Motor neuron (in vitro differentiated cells): ENCODE measurements at regions not wholly inside any gene's neighbourhood (a gene's known extent, or its start where the extent isn't known, plus 50 kb on each side); places are given as distances from the start of the nearest gene placed in this dataset.

Experiments
- ATAC-seq, 8 experiments: fragments of 200-7000 bp; cut with Tn5 transposase; replicated peaks in 6 of 8; 2 replicates each; pipeline ENCODE4 v1.8.0; 2021; ENCODE audit warnings: mild to moderate bottlenecking in 8 of 8, moderate library complexity in 8 of 8
- H3K27ac ChIP-seq, 2 donors: fragments of 250-450 bp; sonication (Bioruptor Pico); 2 replicates each; pipeline ENCODE4 v1.9.0; 2021; ENCODE audit warnings: antibody characterized with exemption in 2 of 2, mild to moderate bottlenecking in 2 of 2, moderate library complexity in 1 of 2
- H3K4me1 ChIP-seq, 2 donors: fragments of 250-450 bp; sonication (Bioruptor Pico); replicated peaks in 1 of 2; 2 replicates each; pipeline ENCODE4 v1.6.1; 2021; ENCODE audit warnings: antibody characterized with exemption in 2 of 2, mild to moderate bottlenecking in 2 of 2, moderate library complexity in 1 of 2
- H3K4me3 ChIP-seq, 5 donors: fragments of 250-450 bp; sonication (Bioruptor Pico); 2 replicates each; pipeline ENCODE4 v1.9.0; 2021; ENCODE audit warnings: antibody characterized with exemption in 5 of 5, mild to moderate bottlenecking in 5 of 5, moderate library complexity in 4 of 5
- WGBS, 10 experiments: fragments of 450-650 bp; shearing (Covaris generic); methylation state at CpG; one replicate each; pipeline ENCODE4 v1.0.0; 2022; 5-methylcytosine and 5-hydroxymethylcytosine counted together
- in situ Hi-C, 9 experiments: fragments of 400-800 bp; cut with MboI; loops; one replicate each; pipeline ENCODE4 v1.15.0; 2021; ENCODE audit warnings: low sequenced_read_pairs in 9 of 9, low pct_unique_long_range_greater_than_20kb in 2 of 9; ENCODE audit not compliant: unreplicated experiment in 9 of 9

DNA sequence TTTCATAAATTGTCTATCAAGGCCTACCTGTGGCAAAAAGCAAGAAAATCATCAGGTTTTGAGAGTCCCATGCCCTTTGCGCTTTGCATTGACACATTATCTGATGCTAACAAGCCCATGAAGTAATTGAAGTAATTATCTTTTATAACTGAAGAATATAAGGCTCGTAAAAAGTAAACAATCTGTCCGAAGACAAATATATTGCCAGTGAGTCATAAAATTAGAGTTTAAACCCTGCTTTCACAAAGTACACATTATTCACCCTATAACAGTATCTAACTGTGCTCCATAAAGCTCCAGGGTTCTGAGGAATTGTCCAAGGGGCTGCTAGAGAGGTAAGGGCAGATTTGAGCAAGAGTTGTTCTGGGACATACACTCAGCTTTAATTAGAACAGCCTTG, 102.3 kb upstream of the PPP1R3A start:
- 15 to 100% (median 87%) methylated on average over 2 to 3 of the region's 3 CpGs; no CpG with 5 or more reads in 3 of the 10 experiments for WGBS, 10 experiments
- Histone ChIP-seq H3K27ac (no peak overlapping the region), H3K4me1 (no peaks in the 10 kb centered on the region), H3K4me3 (no peak overlapping the region)
- no peak for ATAC-seq
- in situ Hi-C loops = no loop called here

DNA sequence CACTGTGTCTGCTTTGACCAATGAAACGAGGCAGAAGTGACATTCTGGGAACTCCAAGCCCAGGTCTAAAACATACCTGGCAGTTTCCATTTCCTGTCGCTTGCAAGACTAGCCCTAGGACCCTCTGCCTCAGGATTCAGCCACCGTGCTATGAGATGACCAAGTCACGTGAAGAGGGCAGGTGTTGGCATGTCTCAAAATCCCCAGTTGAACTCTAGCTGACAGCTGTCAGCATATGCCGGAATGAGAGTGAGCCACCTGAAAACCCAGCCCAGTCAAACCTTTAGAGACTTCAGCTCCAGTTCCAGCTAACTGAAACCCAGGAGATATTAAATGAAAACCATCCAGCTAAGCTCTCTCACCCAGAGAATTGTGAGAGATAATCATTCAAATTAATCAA, 89.9 kb upstream of the PPP1R3A start:
- H3K4me3 ChIP-seq = no peak overlapping the region
- ATAC-seq = no peak
- H3K27ac ChIP-seq = no peak overlapping the region
- in situ Hi-C loops = no loop called here
- no peaks in the 10 kb centered on the region for H3K4me1 ChIP-seq
- WGBS, 10 experiments = 40 to 94% (median 70%) methylated on average over 1 to 5 of the region's 5 CpGs; no CpG with 5 or more reads in 3 of the 10 experiments

DNA sequence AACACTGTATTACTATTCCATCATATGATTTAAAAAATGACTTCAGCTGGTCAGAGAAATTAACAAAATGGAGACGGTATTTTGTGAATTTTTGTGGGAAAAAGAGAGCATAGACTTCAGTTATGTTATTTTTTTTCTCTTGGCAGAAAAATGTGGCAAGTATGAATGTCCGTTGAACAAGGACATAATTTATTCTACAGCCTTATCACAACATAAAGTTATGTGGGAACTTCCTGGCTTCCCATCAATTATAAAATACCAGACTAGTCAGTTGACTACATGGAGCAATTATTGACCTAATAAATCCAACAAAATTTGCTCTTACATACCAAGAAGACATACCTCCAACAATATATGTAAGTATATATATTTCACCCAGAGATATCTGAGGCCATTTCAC, 88.6 kb upstream of the PPP1R3A start:
- WGBS, 10 experiments = 0 to 100% (median 90%) methylated on average over 1 to 2 of the region's 2 CpGs; no CpG with 5 or more reads in 1 of the 10 experiments
- in situ Hi-C loops = no loop called here
- H3K4me3 ChIP-seq = no peak overlapping the region
- no peak overlapping the region for H3K27ac ChIP-seq
- no peaks in the 10 kb centered on the region for H3K4me1 ChIP-seq
- ATAC-seq = no peak

DNA sequence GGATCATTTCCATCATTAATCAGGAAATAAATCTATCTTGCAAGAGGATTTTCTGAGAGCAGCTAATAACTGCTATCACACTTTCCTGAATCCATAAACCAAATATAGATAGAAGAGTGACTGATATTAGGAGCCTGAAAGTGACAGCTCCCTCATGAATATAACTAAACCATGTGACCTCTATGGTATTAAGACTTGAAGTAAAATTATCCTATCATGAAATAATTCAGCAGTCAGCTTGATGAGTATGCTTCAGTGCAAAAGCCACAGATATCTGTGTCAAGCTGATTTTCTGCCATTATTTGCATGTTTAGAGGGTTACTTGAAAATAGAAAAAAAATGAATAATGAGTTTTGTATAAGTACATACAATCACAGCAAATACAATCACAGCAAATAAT, 80.1 kb upstream of the PPP1R3A start:
- in situ Hi-C loops = no loop called here
- ATAC-seq = no peak
- Histone ChIP-seq H3K4me3 (no peak overlapping the region), H3K4me1 (no peaks in the 10 kb centered on the region), H3K27ac (no peak overlapping the region)

DNA sequence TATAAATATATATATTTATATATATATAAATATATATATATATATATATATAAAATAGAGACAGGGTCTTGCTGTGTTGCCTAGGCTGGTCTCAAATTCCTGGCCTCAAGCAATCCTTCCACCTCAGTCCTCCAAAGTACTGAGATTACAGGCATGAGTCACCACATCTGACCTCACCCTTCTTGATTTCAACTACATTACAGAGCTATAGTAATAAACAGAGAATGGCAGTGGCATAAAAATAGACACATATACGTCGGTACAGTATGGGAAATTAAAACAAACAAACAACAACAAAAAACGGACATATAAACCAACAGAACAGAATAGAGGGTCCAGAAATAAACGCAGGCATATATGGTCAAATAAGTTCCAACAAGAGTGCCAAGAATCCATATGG, 77.6 kb upstream of the PPP1R3A start:
- Histone ChIP-seq H3K4me1 (no peaks in the 10 kb centered on the region), H3K4me3 (no peak overlapping the region), H3K27ac (no peak overlapping the region)
- no peak for ATAC-seq
- in situ Hi-C loops = no loop called here
- 6 to 86% (median 75%) methylated on average over 2 to 4 of the region's 4 CpGs for WGBS, 10 experiments

DNA sequence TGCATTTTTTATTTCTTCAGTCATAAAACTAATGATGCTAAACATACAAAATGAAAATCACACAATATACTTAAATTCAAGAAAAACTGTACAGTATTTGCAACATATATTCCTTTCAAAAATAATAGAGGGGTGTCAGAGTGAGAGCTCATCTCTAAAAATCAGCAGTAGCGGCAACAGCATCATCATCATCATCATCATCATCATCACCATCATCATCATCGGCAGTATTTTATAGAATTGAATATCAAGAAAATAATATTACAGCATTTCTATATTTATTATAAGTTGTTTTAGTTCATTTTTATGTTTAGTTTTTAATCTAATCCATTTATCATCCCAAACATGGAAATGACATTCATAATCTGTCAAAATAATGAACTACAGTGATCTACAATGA, 67.4 kb upstream of the PPP1R3A start:
- Histone ChIP-seq H3K27ac (no peak overlapping the region), H3K4me3 (no peak overlapping the region), H3K4me1 (no peaks in the 10 kb centered on the region)
- ATAC-seq = no peak
- 0 to 100% (median 100%) methylated on average over 1 to 2 of the region's 2 CpGs; no CpG with 5 or more reads in 2 of the 10 experiments for WGBS, 10 experiments
- in situ Hi-C loops = no loop called here

DNA sequence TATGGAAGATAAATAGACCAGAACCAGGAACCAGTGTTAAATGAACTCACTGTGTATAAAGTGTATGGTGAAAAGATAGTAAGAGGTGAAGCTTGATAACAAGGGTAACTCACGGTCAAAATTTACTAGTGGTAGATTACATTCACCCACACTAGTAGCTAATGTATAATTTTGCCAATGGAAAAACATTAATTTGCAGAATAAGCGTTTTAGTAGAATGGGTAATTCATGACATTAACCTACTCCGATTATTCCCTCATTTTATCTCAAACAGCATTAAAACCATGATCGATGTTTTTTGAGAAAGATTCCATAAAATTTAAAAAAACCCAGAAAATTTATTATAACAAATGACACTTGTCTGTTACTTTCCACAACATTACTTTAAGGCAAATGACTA, 57.7 kb upstream of the PPP1R3A start:
- in situ Hi-C loops = no loop called here
- 7 to 97% (median 71%) methylated on average over 1 to 4 of the region's 4 CpGs; no CpG with 5 or more reads in 2 of the 10 experiments for WGBS, 10 experiments
- Histone ChIP-seq H3K4me1 (no peaks in the 10 kb centered on the region), H3K27ac (no peak overlapping the region), H3K4me3 (no peak overlapping the region)
- ATAC-seq = no peak

DNA sequence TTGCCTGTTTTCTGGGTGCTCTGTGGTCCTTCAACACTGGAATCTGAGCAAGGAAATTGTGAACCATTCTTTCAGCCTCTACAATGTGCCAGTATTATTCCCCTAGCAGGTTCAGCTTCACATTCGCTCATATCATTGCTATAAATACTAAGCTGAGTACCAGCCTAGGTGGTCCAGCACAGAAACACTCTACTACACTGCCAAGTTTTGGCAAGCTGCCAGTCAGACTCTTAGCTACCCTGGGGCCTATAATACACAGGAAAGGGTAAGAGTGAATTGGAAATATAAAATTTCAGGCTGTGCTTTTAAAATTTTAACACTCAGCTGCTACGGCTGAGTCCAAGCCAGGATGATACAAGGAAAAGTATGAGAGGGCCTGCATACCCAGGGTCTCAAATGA, 49.9 kb upstream of the PPP1R3A start:
- no peak for ATAC-seq
- no peaks in the 10 kb centered on the region for H3K4me1 ChIP-seq
- no peak overlapping the region for H3K4me3 ChIP-seq
- WGBS, 10 experiments = 0 to 57% (median 25%) methylated on average over 1 to 2 of the region's 2 CpGs; no CpG with 5 or more reads in 4 of the 10 experiments
- H3K27ac ChIP-seq = no peak overlapping the region
- in situ Hi-C loops = no loop called here
